GM21529 (cell line): ENCODE measurements at regions not wholly inside any gene's neighbourhood (a gene's known extent, or its start where the extent isn't known, plus 50 kb on each side); places are given as distances from the start of the nearest gene placed in this dataset.
"Not testable (repeated sequence)": the region's sequence is repeated elsewhere in the genome, so short reads cannot be mapped to it uniquely, and the experiment has no call there.

ENCODE experiments used
- ATAC-seq: cut with Tn5 transposase; IDR thresholded peaks from one replicate; pipeline ENCODE4 v1.9.1; 2021; ENCODE audit not compliant: unreplicated experiment

DNA sequence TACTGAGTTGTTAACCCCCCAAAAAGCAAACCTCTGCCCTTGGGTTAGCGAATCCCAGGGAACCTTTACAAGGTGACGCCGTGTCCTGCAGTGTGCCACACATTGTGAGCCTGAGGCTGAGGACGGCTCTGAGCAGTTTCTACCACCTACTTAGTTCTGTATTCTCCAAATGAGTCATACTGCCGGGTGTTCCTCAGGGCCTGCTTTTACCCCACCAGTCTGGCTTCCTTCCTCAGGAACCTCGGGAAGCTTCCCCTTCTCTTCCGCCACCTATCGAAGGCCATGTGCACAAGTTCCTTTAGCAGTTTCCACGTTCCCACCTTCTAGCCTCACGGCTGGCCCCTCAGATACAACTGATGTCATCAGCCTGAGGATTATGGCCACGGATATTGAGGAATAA, 384.0 kb upstream of the TPM1 start:
- peak; percentile 81 for ATAC-seq

DNA sequence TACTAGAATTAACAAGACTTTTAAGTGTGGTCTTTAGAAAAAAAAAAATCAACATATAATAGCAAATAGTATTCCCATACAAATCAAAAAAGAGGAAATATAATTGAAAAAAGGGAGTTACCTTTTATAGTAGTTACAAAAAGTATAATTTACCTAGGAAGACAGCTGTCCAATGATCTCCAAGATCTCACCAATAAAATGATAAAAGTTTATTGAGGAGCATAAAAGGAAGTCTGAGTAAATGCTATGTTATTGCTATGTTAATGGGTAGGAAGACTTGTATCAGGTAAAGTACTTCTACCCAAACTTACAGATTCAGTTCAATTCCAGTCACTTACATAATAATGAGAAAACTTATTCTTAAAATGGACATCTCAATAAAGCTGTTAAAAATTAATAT, 379.0 kb upstream of the TPM1 start:
- ATAC-seq = no peak

- no peak for ATAC-seq
Measured at GRCh38 chr15:62665449-62665848, 377.1 kb upstream of the TPM1 start.

DNA sequence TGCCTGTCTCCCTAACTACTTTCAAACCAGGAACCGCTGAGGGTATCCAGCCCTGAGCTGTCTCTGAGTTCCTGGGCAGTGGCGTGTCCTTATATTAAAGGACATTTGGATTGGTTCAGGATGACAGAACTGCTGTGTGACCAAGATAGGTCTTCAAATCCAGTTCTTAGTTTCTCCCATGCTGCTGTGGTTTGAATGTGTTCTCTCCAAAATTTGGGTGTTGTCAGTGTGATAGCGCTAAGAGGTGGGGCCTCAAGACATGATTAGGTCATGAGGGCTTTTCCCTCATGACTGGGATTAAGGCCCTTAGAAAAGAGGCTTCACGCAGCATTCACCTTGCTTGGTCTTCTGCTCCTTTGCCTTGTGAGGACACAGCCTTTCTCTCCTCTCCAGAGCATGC, 376.5 kb upstream of the TPM1 start:
- ATAC-seq = no peak

DNA sequence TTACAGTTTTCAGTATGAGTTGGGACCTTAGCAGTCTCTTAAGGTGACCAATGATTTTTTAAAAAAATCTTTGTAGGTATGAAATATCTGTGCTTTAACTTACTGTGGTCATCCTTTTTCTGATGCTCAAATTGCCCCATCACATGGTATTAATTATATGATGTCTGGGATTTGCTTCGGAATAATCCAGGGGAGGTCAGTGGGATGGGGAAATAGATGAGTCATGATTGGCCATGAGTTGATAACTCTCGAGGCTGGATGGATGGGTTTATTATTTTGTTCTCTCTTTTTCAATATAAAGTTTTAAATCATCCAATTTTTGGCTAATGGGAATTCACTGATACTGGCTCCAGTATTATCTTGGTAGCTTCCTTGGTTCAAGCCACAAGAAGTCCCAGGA, 370.3 kb upstream of the TPM1 start:
- no peak for ATAC-seq

GRCh38 chr15:62676891-62677290, 365.7 kb upstream of the TPM1 start:
- no peak for ATAC-seq

DNA sequence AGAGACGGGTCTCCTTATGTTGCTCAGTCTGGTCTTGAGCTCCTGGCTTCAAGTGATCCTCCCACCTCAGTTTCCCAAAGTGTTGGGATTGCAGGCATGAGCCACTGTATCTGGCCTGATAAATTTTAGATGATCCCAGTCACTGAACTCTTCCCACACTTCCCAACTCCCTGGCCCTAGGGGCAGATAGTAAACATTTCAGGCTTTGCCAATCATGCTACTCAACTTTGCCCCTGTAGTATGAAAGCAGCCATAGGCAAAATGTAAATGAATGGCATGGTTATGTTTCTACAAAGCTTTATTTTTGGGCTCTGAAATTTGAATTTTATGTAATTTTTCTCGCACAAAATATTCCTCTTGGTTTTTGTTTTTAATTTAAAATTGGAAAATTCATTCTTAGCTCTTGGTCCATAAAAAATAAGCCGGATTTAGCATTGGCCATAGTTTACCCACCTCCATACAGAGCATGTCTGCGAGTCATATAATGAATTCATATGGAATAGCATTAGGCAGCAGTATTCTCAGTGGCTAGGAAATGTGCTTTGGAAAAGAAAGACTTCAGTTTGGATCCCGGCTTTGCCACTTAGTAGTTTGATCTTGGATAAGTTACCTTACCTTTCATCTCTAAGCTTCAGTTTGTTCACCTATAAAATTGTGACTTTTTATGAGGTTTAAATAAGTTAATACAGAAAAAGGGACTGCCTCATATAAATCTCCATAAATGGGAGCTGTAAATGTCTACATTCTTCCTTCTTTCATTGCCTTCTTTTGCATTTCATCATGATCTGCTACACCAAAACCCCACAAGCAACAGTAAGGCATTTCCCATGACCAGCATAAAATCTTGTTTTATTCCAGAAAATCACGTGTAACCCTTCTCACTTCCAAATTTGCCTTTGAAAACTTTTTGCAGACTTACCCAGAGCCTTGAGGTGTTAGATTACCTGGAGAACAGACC, 360.3 kb upstream of the TPM1 start:
- no peak for ATAC-seq

DNA sequence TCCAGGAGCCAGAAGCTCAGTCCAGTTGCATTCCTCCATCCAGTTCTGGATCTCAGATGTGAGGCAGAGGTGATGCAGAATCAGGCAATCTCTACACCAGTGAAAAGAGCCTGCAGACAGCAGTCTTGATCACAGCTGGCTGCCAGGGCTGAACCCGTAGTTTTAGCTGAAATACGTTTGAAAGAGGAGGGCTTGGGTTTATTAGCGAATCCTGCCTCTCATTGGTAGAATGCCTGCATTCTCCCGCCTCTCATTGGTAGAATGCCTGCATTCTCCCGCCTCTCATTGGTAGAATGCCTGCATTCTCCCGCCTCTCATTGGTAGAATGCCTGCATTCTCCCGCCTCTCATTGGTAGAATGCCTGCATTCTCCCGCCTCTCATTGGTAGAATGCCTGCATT, 359.4 kb upstream of the TPM1 start:
- not testable (repeated sequence) for ATAC-seq

- no peak for ATAC-seq
Measured at GRCh38 chr15:62684123-62684808, 358.3 kb upstream of the TPM1 start.

DNA sequence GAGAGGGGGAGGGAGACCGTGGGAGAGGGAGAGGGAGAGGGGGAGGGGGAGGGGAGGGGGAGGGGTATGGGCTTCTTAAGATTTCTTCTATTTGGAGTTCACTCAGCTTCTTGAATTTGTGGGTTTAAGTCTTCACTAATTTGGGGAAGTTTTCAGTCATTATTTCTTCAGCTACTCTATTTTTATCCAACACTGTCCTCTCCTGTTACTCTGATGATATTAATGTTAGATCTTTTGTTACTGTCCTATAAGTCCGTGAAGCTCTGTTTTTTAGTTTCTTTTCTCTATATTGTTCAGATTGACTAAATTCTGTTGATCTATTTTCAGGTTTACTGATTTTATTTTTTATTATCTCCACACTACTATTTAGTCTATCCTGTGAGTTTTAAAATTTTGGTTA, 351.5 kb upstream of the TPM1 start:
- no peak for ATAC-seq

- ATAC-seq = no peak
Measured at GRCh38 chr15:62697636-62698035, 344.9 kb upstream of the TPM1 start.

DNA sequence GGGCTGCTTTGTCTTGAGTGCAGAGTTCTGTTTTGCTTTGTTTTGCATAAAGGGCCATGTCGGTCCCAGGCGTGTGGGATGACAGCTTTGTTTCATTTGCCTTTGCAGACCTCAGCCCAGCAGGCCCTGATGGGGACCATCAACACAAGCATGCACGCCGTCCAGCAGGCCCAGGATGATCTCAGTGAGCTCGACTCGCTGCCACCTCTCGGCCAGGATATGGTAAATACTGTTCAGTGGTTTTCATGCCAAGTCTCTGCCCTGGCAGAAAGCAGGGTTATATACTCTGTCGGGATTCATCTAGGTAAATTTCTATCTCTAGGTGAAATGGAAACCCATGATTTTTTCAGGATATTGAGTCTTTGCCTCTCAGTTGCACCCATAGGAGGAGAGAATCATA, 343.9 kb upstream of the TPM1 start:
- no peak for ATAC-seq

GRCh38 chr15:62706317-62706716, 336.2 kb upstream of the TPM1 start:
- no peak for ATAC-seq

GRCh38 chr15:62708470-62708869, 334.1 kb upstream of the TPM1 start:
- ATAC-seq = no peak

DNA sequence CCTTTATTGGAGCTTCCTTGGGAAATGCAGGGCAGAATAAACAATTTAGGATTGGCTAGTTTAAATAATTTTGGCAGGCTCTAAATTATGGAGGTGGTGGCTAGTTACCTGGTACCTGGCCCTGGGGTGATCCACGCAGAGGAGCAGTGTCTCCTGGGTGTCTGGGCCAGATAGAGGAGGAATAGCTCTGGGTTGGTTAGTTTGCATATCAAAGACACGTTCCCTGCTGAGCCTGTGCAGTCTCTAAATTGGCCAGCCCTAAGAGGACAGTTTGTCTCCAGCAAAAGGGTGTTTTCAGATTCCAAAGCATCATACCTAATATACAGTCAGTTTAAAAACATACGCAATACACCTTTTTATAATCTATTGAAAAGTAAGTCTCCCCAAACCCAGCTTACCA, 333.3 kb upstream of the TPM1 start:
- ATAC-seq = no peak

DNA sequence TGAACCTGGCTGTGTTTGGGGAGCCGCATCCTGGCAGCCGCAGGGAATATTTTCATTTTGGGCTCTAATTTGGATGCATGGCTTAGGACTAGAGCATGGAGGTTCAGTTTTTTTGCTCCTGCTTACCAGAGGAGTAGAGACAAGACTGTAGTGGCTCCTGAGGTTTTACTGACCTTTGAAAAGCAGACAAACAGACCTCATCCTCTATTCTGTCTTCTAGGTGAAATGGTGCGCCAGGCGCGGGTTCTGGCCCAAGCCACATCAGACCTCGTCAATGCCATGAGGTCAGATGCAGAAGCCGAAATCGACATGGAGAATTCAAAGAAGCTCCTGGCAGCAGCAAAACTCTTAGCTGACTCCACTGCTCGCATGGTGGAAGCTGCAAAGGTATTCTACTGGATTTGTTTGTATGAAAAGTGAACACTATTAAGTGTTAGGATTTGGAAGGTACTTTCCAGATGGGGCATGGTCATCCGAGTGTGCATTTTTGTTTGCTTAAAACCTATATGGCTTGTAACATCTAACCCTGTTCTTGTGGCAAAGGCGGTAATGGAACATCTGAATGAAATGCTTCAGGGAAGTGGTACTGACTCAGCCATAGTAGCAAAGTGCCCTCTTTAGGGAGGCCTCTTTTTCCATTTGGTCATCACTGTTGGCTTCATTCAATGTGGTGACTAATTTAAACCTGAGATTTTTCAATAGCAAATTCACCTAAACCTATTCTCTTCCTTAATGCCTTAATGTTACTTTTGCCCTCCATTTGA, 330.7 kb upstream of the TPM1 start:
- ATAC-seq = no peak

GRCh38 chr15:62712455-62712839, 330.1 kb upstream of the TPM1 start:
- ATAC-seq = no peak

GRCh38 chr15:62715946-62716345, 326.6 kb upstream of the TPM1 start:
- no peak for ATAC-seq

GRCh38 chr15:62717496-62717895, 325.1 kb upstream of the TPM1 start:
- no peak for ATAC-seq

DNA sequence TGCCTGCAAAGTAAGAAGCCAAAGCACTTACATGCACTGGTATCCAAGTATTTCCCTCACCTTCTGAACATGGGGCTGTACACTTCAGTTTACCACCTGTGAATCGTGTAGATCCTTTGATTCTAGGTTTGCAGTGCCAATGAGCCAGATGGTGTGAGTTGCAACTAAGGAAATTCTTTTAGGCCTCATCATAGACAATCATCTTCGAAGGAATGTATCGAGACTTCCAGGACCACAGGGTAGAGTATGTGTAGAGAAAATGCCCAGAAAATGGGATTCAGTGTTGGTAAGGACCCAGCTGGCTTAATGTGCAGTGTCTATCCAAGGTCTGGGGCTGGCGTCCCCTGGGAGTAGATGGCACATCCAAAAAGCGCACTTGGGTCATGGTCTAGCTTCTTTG, 323.2 kb upstream of the TPM1 start:
- no peak for ATAC-seq

DNA sequence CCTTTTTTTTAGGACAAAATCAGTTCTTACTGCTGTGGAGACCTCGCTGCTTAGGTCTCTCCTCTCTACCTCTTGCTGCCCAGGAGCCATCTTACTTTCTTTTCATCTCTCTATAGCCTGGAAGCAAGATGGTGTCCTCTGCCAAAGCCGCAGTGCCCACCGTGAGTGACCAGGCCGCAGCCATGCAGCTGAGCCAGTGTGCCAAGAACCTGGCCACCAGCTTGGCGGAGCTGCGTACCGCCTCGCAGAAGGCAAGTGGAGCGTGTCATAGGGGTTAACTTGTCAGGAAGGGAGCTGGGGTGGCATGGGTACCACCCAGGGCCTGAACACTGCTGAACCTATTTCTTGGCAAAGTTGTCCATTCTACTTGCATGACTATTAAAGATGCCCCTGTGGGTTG, 320.3 kb upstream of the TPM1 start:
- no peak for ATAC-seq

DNA sequence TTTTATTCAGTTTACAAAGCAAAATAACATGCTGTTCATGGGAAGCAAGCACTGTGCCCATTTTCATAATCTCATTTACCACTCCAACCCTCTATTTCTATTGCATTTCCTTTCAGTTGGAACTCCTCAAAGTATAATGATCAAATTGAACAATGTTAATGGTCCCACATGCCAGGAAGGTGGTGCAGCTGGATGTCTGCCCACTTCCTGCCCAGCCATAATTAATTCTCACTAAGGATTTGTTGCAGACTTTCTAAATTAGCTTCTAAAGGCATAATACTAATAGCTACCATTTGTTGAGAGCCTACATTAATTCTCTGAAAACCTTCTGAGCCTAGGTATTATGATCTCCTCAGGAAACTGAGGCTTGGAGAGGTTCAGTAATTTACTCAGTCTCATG, 316.1 kb upstream of the TPM1 start:
- ATAC-seq = no peak
